ENCODE measurements at regions not wholly inside any gene's neighbourhood (a gene's known extent, or its start where the extent isn't known, plus 50 kb on each side); places are given as distances from the start of the nearest gene placed in this dataset.

DNA sequence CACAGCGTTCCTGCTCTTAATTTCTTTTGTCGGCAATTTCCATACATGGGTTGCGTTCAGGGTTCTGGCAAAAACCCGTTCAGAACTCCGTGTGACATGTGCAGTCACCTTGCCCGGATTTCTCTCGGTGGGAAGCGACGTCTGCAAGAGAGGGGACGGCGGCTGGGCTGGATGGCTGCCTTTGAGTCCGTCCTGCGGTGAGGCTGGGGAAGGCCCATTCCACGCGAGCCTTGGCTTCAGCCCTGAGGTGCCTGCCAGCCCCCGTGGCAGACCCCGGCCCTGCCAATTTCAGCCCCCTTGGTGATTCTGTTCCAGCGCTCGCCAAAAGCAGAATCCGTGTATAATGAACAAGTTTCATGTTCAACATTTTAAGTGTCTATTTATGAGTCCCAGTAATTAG, 72.6 kb upstream of the TSHZ3 start:
- TF ChIP-seq, protein P1, sequence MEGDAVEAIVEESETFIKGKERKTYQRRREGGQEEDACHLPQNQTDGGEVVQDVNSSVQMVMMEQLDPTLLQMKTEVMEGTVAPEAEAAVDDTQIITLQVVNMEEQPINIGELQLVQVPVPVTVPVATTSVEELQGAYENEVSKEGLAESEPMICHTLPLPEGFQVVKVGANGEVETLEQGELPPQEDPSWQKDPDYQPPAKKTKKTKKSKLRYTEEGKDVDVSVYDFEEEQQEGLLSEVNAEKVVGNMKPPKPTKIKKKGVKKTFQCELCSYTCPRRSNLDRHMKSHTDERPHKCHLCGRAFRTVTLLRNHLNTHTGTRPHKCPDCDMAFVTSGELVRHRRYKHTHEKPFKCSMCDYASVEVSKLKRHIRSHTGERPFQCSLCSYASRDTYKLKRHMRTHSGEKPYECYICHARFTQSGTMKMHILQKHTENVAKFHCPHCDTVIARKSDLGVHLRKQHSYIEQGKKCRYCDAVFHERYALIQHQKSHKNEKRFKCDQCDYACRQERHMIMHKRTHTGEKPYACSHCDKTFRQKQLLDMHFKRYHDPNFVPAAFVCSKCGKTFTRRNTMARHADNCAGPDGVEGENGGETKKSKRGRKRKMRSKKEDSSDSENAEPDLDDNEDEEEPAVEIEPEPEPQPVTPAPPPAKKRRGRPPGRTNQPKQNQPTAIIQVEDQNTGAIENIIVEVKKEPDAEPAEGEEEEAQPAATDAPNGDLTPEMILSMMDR (IDR thresholded peaks at IDR 0.05) = no peak
- TF ChIP-seq POLR2A (IDR thresholded peaks at IDR 0.05) = no peak

Measured in upper lobe of left lung (tissue), 4 donors.